ENCODE measurements at regions not wholly inside any gene's neighbourhood (a gene's known extent, or its start where the extent isn't known, plus 50 kb on each side); places are given as distances from the start of the nearest gene placed in this dataset.

DNA sequence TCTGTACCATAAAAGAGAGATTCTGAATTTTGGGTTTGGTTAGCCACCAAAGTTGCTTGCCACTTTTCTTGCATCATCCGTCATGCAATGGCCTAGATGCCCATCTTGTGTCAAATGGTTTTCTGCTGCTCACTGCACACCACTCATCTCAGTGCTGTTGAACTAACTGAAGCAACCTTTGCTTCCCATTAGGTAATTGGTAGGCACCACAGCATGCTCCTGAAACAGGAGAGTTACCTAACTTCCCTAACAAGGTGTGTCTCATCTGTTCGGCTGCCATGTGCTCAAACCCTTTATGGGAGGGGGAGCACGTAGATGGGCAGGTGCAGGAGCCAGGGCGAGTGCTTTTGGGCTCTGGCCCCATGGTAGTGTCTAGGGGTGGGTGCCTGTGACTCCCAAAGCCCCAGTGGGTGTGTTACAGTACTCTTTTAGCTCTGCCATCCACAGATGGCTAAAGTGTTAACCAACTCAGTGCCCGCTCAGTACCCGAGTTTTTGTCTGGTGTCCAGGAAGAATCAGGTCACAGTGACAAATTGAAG, 147.4 kb upstream of the SPACA1 start:
- ChIA-PET CTCF (no interaction called here), POLR2A (no interaction called here)
- TF ChIP-seq HDGF (IDR thresholded peaks at IDR 0.05; ENCODE audit: borderline replicate concordance): no peak
- no peak for DNase-seq (ENCODE audit: extremely low spot score)

DNA sequence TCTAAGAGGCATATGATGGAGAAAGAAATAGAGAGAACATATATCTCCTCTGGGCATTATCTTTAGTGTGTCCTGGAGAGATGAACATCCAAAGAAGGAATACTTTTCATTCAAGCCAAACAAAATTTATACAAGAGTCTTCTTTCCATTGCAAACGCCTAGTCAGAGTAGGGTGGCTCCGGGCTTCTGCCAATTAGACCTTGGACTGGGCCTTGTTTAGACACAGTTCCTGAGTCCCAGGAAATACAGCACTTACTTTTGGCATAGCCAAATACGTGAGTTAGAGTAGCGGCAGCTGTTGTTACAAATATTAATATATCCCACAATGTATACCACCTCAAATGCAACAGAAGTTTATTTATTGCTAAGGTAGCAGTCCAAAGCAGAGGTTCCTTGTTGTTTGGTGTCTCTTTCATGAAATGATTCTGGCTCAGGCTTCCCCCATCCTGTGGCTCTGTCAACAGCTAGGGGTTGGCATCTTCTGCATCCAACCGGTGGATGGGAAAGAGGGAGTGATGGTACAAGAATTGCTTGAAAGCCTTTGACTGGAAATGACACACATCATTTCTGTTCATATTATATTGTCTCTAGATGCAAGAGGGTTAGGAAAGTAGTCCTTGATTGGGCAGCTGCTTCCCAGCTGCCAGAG, 148.0 kb upstream of the SPACA1 start:
- no peak for TF ChIP-seq ZNF384 (IDR thresholded peaks at IDR 0.05)
- no peak for TF ChIP-seq FOXK2 (IDR thresholded peaks at IDR 0.05)
- no peak for TF ChIP-seq LEF1 (IDR thresholded peaks at IDR 0.05; ENCODE audit: borderline replicate concordance)
- CTCF ChIA-PET: no interaction called here
- POLR2A ChIA-PET: no interaction called here
- DNase-seq (ENCODE audit: extremely low spot score): no peak

DNA sequence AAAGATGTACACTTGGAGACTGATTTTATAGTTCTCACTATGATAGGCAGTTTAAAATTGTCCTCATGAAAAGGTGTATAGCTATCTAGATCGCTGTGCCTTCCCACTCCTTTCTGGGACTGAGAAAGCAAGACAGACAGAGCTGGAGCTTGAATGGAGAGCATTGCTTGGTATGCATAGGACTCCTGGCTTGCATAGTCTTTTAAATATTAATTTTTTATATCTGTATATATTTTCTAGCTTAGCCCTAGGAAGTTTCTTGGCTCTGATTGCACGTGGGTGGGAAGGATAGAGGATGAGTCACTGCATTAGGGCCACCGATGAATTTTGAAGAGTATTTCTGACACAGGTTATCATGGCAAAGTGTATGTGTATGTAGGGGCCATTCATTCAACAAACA, 150.0 kb upstream of the SPACA1 start:
- CTCF ChIA-PET: interaction anchor here (0.5 to 0.8 kb wide), 2 partner anchors 8 to 16 kb away, joined by 3 read pairs; no protein-coding TSS in a partner anchor
- no peak for TF ChIP-seq SP1 (IDR thresholded peaks at IDR 0.05)
- no peak for TF ChIP-seq HDGF (IDR thresholded peaks at IDR 0.05; ENCODE audit: borderline replicate concordance)
- no peak for TF ChIP-seq ZNF384 (IDR thresholded peaks at IDR 0.05)
- no peak for TF ChIP-seq LEF1 (IDR thresholded peaks at IDR 0.05; ENCODE audit: borderline replicate concordance)
- no peak for TF ChIP-seq TARDBP (IDR thresholded peaks at IDR 0.05)
- no peak for TF ChIP-seq CTBP1 (IDR thresholded peaks at IDR 0.05; ENCODE audit: borderline replicate concordance)
- POLR2A ChIA-PET: no interaction called here
- DNase-seq (ENCODE audit: extremely low spot score): no peak

DNA sequence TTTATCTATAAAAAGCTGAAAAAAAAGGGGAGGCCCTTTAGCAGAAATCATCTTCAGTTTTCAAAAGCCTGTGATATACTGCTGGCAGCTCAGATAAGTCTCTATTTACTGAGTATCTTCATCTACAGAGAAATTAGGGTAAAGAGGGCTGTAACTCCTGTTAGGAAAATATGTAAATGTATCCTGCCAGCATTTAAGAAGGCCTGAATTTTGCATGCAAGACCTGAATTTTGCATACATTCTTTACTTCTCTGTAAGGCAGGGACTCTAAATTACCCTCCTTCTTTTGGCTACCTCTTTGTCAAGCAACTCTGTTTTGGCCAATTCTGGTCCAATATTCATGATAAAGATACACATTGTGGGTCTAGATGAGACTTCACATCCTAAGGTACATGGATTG, 150.6 kb upstream of the SPACA1 start:
- ChIA-PET CTCF (interaction anchor here (0.5 to 0.6 kb wide), 2 partner anchors 17 to 46 kb away, joined by 3 to 4 read pairs; no protein-coding TSS in a partner anchor), POLR2A (no interaction called here)
- TF ChIP-seq ELF4 (IDR thresholded peaks at IDR 0.05) (no peak), LEF1 (IDR thresholded peaks at IDR 0.05; ENCODE audit: borderline replicate concordance) (no peak), FOXK2 (IDR thresholded peaks at IDR 0.05) (no peak), BHLHE40 (IDR thresholded peaks at IDR 0.05; ENCODE audit: borderline replicate concordance) (no peak), SP1 (IDR thresholded peaks at IDR 0.05) (no peak), CTBP1 (IDR thresholded peaks at IDR 0.05; ENCODE audit: borderline replicate concordance) (no peak), ZNF384 (IDR thresholded peaks at IDR 0.05) (no peak), NFRKB (IDR thresholded peaks at IDR 0.05) (no peak), FOXM1 (IDR thresholded peaks at IDR 0.05; ENCODE audit: borderline replicate concordance) (no peak), FOXA1 (IDR thresholded peaks at IDR 0.05) (no peak), ARNT (IDR thresholded peaks at IDR 0.05) (no peak), HDGF (IDR thresholded peaks at IDR 0.05; ENCODE audit: borderline replicate concordance) (no peak)
- TF ChIP-seq, protein P1, sequence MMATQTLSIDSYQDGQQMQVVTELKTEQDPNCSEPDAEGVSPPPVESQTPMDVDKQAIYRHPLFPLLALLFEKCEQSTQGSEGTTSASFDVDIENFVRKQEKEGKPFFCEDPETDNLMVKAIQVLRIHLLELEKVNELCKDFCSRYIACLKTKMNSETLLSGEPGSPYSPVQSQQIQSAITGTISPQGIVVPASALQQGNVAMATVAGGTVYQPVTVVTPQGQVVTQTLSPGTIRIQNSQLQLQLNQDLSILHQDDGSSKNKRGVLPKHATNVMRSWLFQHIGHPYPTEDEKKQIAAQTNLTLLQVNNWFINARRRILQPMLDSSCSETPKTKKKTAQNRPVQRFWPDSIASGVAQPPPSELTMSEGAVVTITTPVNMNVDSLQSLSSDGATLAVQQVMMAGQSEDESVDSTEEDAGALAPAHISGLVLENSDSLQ (IDR thresholded peaks at IDR 0.05): no peak
- no peak for DNase-seq (ENCODE audit: extremely low spot score)

DNA sequence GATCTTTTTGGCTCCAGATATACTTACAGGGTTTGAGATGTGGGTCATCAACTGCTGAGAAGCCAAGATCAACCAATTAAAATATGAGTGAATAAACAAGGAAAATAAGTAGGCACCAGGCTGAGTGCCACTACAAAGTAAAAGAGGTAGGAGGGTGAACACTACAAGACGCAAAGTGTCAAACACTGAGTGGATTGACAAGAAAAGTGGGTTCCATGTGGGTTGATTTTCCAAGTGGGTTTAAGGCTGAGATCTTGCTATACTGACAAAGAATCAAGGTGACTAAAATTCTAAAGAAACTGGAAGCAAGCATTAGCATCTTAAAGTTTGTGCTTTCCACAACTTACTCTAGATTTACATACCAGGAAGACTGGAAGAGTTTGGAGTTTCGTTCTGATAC, 160.4 kb upstream of the SPACA1 start:
- DNase-seq (ENCODE audit: extremely low spot score): no peak
- ChIA-PET POLR2A (no interaction called here), CTCF (no interaction called here)
- TF ChIP-seq ELF4 (IDR thresholded peaks at IDR 0.05): no peak
- no peak for TF ChIP-seq NFRKB (IDR thresholded peaks at IDR 0.05)
- no peak for TF ChIP-seq ARNT (IDR thresholded peaks at IDR 0.05)
- TF ChIP-seq FOXK2 (IDR thresholded peaks at IDR 0.05): no peak
- TF ChIP-seq SP1 (IDR thresholded peaks at IDR 0.05): no peak
- no peak for TF ChIP-seq LEF1 (IDR thresholded peaks at IDR 0.05; ENCODE audit: borderline replicate concordance)

DNA sequence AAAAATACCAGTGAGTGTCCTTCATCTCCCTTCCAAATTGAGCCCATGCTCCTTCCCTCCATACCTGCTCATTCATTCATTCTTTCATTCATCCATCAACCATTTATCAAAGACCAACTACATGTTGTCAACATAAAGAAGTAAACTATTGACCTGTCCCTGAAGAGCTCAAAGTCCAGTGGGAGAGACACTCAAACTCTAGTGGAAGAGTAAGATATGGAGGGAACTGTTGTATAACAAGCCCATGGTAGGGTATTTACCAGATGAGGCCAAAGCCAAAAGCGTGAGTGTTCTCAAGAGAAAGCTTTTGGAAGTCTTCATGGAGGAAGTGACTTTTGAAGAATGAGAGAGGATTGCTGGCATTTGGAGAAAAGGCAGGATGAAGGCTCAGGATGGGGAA, 163.4 kb upstream of the SPACA1 start:
- ChIA-PET POLR2A (no interaction called here), CTCF (no interaction called here)
- DNase-seq (ENCODE audit: extremely low spot score): no peak

DNA sequence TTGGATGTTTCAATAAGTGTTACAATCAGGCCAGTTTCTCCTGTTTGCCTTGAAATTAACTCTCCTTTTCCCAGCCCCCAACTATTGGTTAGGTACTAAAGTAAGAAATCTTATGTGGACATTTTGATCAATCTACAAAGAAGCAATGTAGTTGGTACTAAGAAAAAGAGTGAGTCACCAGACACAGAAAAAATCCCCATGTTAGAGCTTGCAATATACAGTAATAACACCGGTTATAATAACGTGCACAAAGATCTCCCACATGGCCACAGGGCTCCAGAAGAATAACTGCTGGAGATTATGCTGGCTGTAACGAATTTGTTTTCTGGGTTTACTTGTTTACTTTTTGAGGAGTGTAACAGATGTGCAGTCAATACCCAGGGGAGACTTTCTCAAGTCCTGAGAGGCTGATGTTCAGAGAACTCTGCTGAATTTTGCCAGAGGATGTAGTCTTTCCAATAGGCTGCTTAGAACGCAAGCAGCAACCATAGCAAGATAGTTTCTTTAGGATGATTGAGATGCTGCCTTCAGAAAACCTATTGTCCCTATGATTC, 166.2 kb upstream of the SPACA1 start:
- DNase-seq (ENCODE audit: extremely low spot score): no peak
- ChIA-PET CTCF (no interaction called here), POLR2A (no interaction called here)
- no peak for TF ChIP-seq L3MBTL2 (conservative IDR thresholded peaks at IDR 0.05)
- no peak for TF ChIP-seq FOXK2 (IDR thresholded peaks at IDR 0.05)
- no peak for TF ChIP-seq SP1 (IDR thresholded peaks at IDR 0.05)
- TF ChIP-seq LEF1 (IDR thresholded peaks at IDR 0.05; ENCODE audit: borderline replicate concordance): no peak
- no peak for TF ChIP-seq SUZ12 (IDR thresholded peaks at IDR 0.05)
- TF ChIP-seq HDGF (IDR thresholded peaks at IDR 0.05; ENCODE audit: borderline replicate concordance): no peak
- no peak for TF ChIP-seq NFRKB (IDR thresholded peaks at IDR 0.05)
- no peak for TF ChIP-seq ARNT (IDR thresholded peaks at IDR 0.05)
- TF ChIP-seq FOXA1 (IDR thresholded peaks at IDR 0.05): no peak
- no peak for TF ChIP-seq TARDBP (IDR thresholded peaks at IDR 0.05)
- TF ChIP-seq BHLHE40 (IDR thresholded peaks at IDR 0.05; ENCODE audit: borderline replicate concordance): no peak
- TF ChIP-seq CTBP1 (IDR thresholded peaks at IDR 0.05; ENCODE audit: borderline replicate concordance): no peak

More for the DNA sequence above, 163.4 kb upstream of the SPACA1 start:
- TF ChIP-seq TARDBP (IDR thresholded peaks at IDR 0.05) (no peak), FOXK2 (IDR thresholded peaks at IDR 0.05) (no peak), HDGF (IDR thresholded peaks at IDR 0.05; ENCODE audit: borderline replicate concordance) (no peak), LEF1 (IDR thresholded peaks at IDR 0.05; ENCODE audit: borderline replicate concordance) (no peak), ELF4 (IDR thresholded peaks at IDR 0.05) (no peak), SUZ12 (IDR thresholded peaks at IDR 0.05) (no peak), BHLHE40 (IDR thresholded peaks at IDR 0.05; ENCODE audit: borderline replicate concordance) (no peak), FOXM1 (IDR thresholded peaks at IDR 0.05; ENCODE audit: borderline replicate concordance) (no peak), L3MBTL2 (conservative IDR thresholded peaks at IDR 0.05) (no peak), ZNF384 (IDR thresholded peaks at IDR 0.05) (no peak)

Data from HEK293T (cell line).